CMK (cell line): ENCODE measurements at regions not wholly inside any gene's neighbourhood (a gene's known extent, or its start where the extent isn't known, plus 50 kb on each side); places are given as distances from the start of the nearest gene placed in this dataset.
"Not testable (repeated sequence)": the region's sequence is repeated elsewhere in the genome, so short reads cannot be mapped to it uniquely, and the experiment has no call there.

Experiments used
- DNase-seq: peaks from one replicate; pipeline ENCODE4 v3.0.0-alpha.2; 2010; ENCODE audit warnings: low read depth

- not testable (repeated sequence) for DNase-seq
Observed at GRCh38 chr15:30841639-30842038, 62.1 kb upstream of the FAN1 start.

GRCh38 chr15:30842798-30843472 lies 60.8 kb upstream of the FAN1 start:
- DNase-seq, result not testable (repeated sequence)

- not testable (repeated sequence) for DNase-seq
Observed at GRCh38 chr15:30845536-30845935, 58.2 kb upstream of the FAN1 start.
